Left ventricle myocardium inferior (tissue), 1 donor: ENCODE measurements at regions not wholly inside any gene's neighbourhood (a gene's known extent, or its start where the extent isn't known, plus 50 kb on each side); places are given as distances from the start of the nearest gene placed in this dataset.

Source experiments
- DNase-seq: peaks from one replicate; pipeline ENCODE4 v3.0.0-alpha.2; 2020
- H3K27ac ChIP-seq: fragments of 200-600 bp; replicated peaks from 2 replicates; pipeline ENCODE4 v1.8.0; 2021
- H3K27me3 ChIP-seq: fragments of 200-600 bp; 2 replicates; pipeline ENCODE4 v1.8.0; 2021; ENCODE audit warnings: low read depth
- H3K36me3 ChIP-seq: fragments of 200-600 bp; 2 replicates; pipeline ENCODE4 v1.8.0; 2021
- H3K4me1 ChIP-seq: fragments of 200-600 bp; 2 replicates; pipeline ENCODE4 v1.8.0; 2021
- H3K4me3 ChIP-seq: fragments of 200-600 bp; 2 replicates; pipeline ENCODE4 v1.8.0; 2021; ENCODE audit warnings: mild to moderate bottlenecking, moderate library complexity
- H3K9me3 ChIP-seq: fragments of 200-600 bp; replicated peaks from 2 replicates; pipeline ENCODE4 v1.8.0; 2021
- CTCF ChIP-seq: fragments of 200-600 bp; IDR thresholded peaks from 2 replicates; pipeline ENCODE4 v1.8.0; 2021; ENCODE audit warnings: antibody characterized with exemption, mild to moderate bottlenecking, borderline replicate concordance
- intact Hi-C: fragments of 100-400 bp; cut with micrococcal nuclease; formaldehyde crosslinking; loops from one replicate; pipeline ENCODE4 v1.11.0; 2022
- donor health status: DM: no; HTN: yes; CAD: no; lungs with severe emphysema.

GRCh38 chr2:195480121-195480520 is 176.9 kb upstream of the SLC39A10 start:
- H3K27ac ChIP-seq: no peak overlapping the region
- intact Hi-C loops: no loop called here
- TF ChIP-seq CTCF: no peak

GRCh38 chr2:195479407-195479806 is 177.6 kb upstream of the SLC39A10 start:
- peaks cover 5% of the 10 kb centered on the region for H3K9me3 ChIP-seq
- H3K4me3 ChIP-seq: no peak overlapping the region
- intact Hi-C loops: no loop called here
- no peaks in the 10 kb centered on the region for H3K36me3 ChIP-seq
- TF ChIP-seq CTCF: no peak
- H3K4me1 ChIP-seq: no peaks in the 10 kb centered on the region
- no peak overlapping the region for H3K27ac ChIP-seq
- DNase-seq: no peak
- H3K27me3 ChIP-seq: peaks cover 16% of the 10 kb centered on the region

More at GRCh38 chr2:195480121-195480520, 176.9 kb upstream of the SLC39A10 start:
- Histone ChIP-seq H3K4me1 (no peaks in the 10 kb centered on the region), H3K4me3 (no peak overlapping the region), H3K36me3 (no peaks in the 10 kb centered on the region), H3K9me3 (peaks cover 5% of the 10 kb centered on the region), H3K27me3 (peaks cover 15% of the 10 kb centered on the region)
- no peak for DNase-seq

GRCh38 chr2:195477996-195478382 is 179.0 kb upstream of the SLC39A10 start:
- TF ChIP-seq CTCF: no peak
- H3K4me3 ChIP-seq: no peak overlapping the region

GRCh38 chr2:195477248-195477995 is 179.6 kb upstream of the SLC39A10 start:
- TF ChIP-seq CTCF: no peak
- H3K4me1 ChIP-seq: no peaks in the 10 kb centered on the region

More at GRCh38 chr2:195477996-195478382, 179.0 kb upstream of the SLC39A10 start:
- no peak overlapping the region for H3K27ac ChIP-seq
- H3K27me3 ChIP-seq: peaks cover 16% of the 10 kb centered on the region
- H3K36me3 ChIP-seq: no peaks in the 10 kb centered on the region
- peaks cover 5% of the 10 kb centered on the region for H3K9me3 ChIP-seq
- intact Hi-C loops: no loop called here
- no peaks in the 10 kb centered on the region for H3K4me1 ChIP-seq
- no peak for DNase-seq

GRCh38 chr2:195475336-195475735 is 181.7 kb upstream of the SLC39A10 start:
- Histone ChIP-seq H3K4me3 (no peak overlapping the region), H3K9me3 (peaks cover 5% of the 10 kb centered on the region), H3K36me3 (no peaks in the 10 kb centered on the region), H3K27ac (no peak overlapping the region), H3K27me3 (peaks cover 16% of the 10 kb centered on the region), H3K4me1 (no peaks in the 10 kb centered on the region)
- DNase-seq: no peak
- TF ChIP-seq CTCF: no peak
- intact Hi-C loops: no loop called here

More at GRCh38 chr2:195477248-195477995, 179.6 kb upstream of the SLC39A10 start:
- Histone ChIP-seq H3K36me3 (no peaks in the 10 kb centered on the region), H3K27ac (no peak overlapping the region), H3K27me3 (peaks cover 16% of the 10 kb centered on the region), H3K4me3 (no peak overlapping the region), H3K9me3 (peaks cover 5% of the 10 kb centered on the region)
- DNase-seq: no peak
- intact Hi-C loops: no loop called here
